SU-DHL-6 (cell line): ENCODE measurements at regions not wholly inside any gene's neighbourhood (a gene's known extent, or its start where the extent isn't known, plus 50 kb on each side); places are given as distances from the start of the nearest gene placed in this dataset.
"Not testable (repeated sequence)": the region's sequence is repeated elsewhere in the genome, so short reads cannot be mapped to it uniquely, and the experiment has no call there.

Experiments used
- H2AFZ ChIP-seq: fragments of 200-600 bp; sonication (generic); 2 replicates; pipeline ENCODE4 v1.6.1; 2014; ENCODE audit warnings: low read depth, mild to moderate bottlenecking, moderate library complexity, mixed read lengths, antibody characterized with exemption, low read length; ENCODE audit not compliant: severe bottlenecking
- H3F3A ChIP-seq: fragments of 200-600 bp; shearing (Covaris generic); 2 replicates; pipeline ENCODE4 v1.6.0; 2016; ENCODE audit warnings: antibody characterized with exemption, mild to moderate bottlenecking; ENCODE audit not compliant: insufficient read depth
- H3K27ac ChIP-seq: fragments of 200-600 bp; sonication (generic); 2 replicates; pipeline ENCODE4 v1.5.1; 2016; ENCODE audit warnings: low read depth, mild to moderate bottlenecking, low read length, moderate library complexity, mixed read lengths
- H3K27me3 ChIP-seq: fragments of 200-600 bp; sonication (generic), shearing (Covaris generic); 2 replicates; pipeline ENCODE4 v1.6.0; 2014; ENCODE audit warnings: mild to moderate bottlenecking, low read length
- H3K36me3 ChIP-seq: fragments of 200-600 bp; sonication (generic); 2 replicates; pipeline ENCODE4 v1.6.1; 2014; ENCODE audit warnings: mild to moderate bottlenecking, low read length, mixed read lengths
- H3K4me2 ChIP-seq: fragments of 300-600, 200-600 bp; shearing (Covaris generic), sonication (generic); 2 replicates; pipeline ENCODE4 v1.6.0; 2014; ENCODE audit warnings: low read length, low read depth, mild to moderate bottlenecking; ENCODE audit not compliant: poor library complexity, severe bottlenecking
- H3K4me3 ChIP-seq: fragments of 200-600 bp; sonication (generic); 2 replicates; pipeline ENCODE4 v1.5.1; 2014; ENCODE audit warnings: antibody characterized with exemption, low read length, mild to moderate bottlenecking, mixed read lengths; ENCODE audit not compliant: insufficient read depth, poor library complexity, severe bottlenecking
- H3K79me2 ChIP-seq: fragments of 200-600 bp; sonication (generic); 2 replicates; pipeline ENCODE4 v1.6.1; 2014; ENCODE audit warnings: mild to moderate bottlenecking, low read length, moderate library complexity; ENCODE audit not compliant: insufficient read depth
- H3K9ac ChIP-seq: fragments of 200-600 bp; sonication (generic); 2 replicates; pipeline ENCODE4 v1.7.0; 2014; ENCODE audit warnings: mild to moderate bottlenecking, low read length
- H3K9me2 ChIP-seq: fragments of 200-600 bp; sonication (generic); replicated peaks from 2 replicates; pipeline ENCODE4 v1.6.1; 2014; ENCODE audit warnings: low read length; ENCODE audit not compliant: insufficient read depth
- H3K9me3 ChIP-seq: fragments of 200-600 bp; sonication (generic); 2 replicates; pipeline ENCODE4 v1.6.1; 2014; ENCODE audit warnings: low read length, mixed read lengths; ENCODE audit not compliant: insufficient read depth
- H4K20me1 ChIP-seq: fragments of 200-600 bp; sonication (generic); 2 replicates; pipeline ENCODE4 v1.6.1; 2014; ENCODE audit warnings: low read depth, mild to moderate bottlenecking, antibody characterized with exemption, low read length, moderate library complexity, mixed read lengths
- EZH2phosphoT487 ChIP-seq: fragments of 200-600 bp; sonication (generic), shearing (Covaris generic); conservative IDR thresholded peaks from 2 replicates; pipeline ENCODE4 v1.6.1; 2018; ENCODE audit warnings: mild to moderate bottlenecking, antibody characterized with exemption, low read length, moderate library complexity, mixed read lengths
- TF ChIP-seq, protein P1 (sequence below): fragments of 200-600 bp; sonication (generic); IDR thresholded peaks from one replicate; pipeline ENCODE4 v1.5.1; 2017; ENCODE audit warnings: antibody characterized with exemption, mild to moderate bottlenecking, low read length, moderate library complexity; ENCODE audit not compliant: insufficient read depth, poor library complexity, severe bottlenecking

DNA sequence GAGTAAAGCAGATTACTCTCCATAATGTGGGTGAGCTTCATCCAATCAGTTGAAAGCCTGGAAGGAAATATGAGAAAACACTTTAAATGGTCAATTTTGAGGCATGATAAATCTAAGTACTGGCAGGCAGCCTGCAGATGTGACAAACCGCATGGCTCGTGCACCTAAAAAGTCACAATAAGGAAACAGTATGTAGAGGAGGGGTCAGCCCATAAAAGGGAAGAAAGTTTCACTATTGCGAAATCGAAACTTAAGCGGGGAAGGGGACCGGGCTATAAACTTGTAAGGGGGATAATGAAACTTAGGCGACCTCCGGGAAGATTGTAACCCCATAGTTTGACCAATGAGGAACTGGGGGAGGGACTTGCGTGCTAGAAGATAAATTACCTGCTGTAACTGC, 109.8 kb downstream of the PLPPR4 start:
- H3K27me3 ChIP-seq: no peaks in the 10 kb centered on the region
- H4K20me1 ChIP-seq: no peaks in the 10 kb centered on the region
- TF ChIP-seq EZH2phosphoT487: no peak
- TF ChIP-seq, protein P1, sequence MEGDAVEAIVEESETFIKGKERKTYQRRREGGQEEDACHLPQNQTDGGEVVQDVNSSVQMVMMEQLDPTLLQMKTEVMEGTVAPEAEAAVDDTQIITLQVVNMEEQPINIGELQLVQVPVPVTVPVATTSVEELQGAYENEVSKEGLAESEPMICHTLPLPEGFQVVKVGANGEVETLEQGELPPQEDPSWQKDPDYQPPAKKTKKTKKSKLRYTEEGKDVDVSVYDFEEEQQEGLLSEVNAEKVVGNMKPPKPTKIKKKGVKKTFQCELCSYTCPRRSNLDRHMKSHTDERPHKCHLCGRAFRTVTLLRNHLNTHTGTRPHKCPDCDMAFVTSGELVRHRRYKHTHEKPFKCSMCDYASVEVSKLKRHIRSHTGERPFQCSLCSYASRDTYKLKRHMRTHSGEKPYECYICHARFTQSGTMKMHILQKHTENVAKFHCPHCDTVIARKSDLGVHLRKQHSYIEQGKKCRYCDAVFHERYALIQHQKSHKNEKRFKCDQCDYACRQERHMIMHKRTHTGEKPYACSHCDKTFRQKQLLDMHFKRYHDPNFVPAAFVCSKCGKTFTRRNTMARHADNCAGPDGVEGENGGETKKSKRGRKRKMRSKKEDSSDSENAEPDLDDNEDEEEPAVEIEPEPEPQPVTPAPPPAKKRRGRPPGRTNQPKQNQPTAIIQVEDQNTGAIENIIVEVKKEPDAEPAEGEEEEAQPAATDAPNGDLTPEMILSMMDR: no peak
- no peaks in the 10 kb centered on the region for H3K9me3 ChIP-seq
- no peak overlapping the region for H3K4me3 ChIP-seq
- H3K9ac ChIP-seq: no peak overlapping the region
- no peak overlapping the region for H3K4me2 ChIP-seq
- H3K36me3 ChIP-seq: no peaks in the 10 kb centered on the region
- no peaks in the 10 kb centered on the region for H3F3A ChIP-seq
- no peaks in the 10 kb centered on the region for H3K79me2 ChIP-seq
- no peak overlapping the region for H2AFZ ChIP-seq
- H3K9me2 ChIP-seq: no peaks in the 10 kb centered on the region
- H3K27ac ChIP-seq: no peak overlapping the region

DNA sequence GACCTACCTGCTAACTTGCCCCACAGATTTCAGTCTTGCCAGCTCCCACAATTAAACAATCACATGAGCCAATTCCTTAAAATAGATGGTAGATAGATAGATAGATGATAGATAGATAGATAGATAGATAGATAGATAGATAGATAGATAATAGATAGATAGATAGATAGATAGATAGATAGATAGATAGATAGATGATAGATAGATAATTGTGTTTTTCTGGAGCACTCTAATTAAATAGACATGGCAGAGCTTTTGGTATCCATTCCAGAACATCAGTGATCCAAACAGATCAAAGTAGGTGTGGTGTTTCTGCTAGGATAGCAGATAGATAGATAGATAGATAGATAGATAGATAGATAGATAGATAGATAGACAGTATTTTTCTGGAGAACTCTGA, 110.4 kb downstream of the PLPPR4 start:
- not testable (repeated sequence) for H4K20me1 ChIP-seq, H3F3A ChIP-seq, H3K27ac ChIP-seq, H3K79me2 ChIP-seq, H3K36me3 ChIP-seq, H3K9me3 ChIP-seq, H3K4me3 ChIP-seq, H2AFZ ChIP-seq, H3K9ac ChIP-seq, H3K4me2 ChIP-seq, H3K9me2 ChIP-seq, H3K27me3 ChIP-seq

DNA sequence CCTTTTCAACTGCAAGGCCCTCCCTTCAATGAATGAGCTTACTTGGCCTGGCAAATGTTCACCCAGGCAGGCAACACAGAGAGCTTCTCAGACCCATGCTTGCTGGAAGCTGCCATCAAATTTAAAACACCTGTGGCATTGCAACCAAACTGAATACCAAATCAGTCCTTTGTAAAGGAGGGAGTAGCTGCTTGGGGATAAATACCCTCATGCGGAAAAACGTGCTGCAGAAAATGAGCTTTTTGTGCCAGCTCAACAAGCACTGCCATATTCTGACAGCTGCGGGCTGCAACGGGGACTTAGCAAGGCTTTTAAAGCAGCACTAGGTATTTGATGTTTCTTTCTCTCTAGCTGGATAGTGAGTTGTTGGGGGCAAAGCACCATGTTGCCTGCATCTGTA, 119.7 kb downstream of the PLPPR4 start:
- no peaks in the 10 kb centered on the region for H3K27me3 ChIP-seq
- no peak overlapping the region for H3K4me3 ChIP-seq
- H3K9me3 ChIP-seq: no peaks in the 10 kb centered on the region
- no peaks in the 10 kb centered on the region for H3F3A ChIP-seq
- H3K9ac ChIP-seq: no peak overlapping the region
- TF ChIP-seq EZH2phosphoT487: no peak
- TF ChIP-seq, protein P1: no peak
- no peak overlapping the region for H2AFZ ChIP-seq
- no peaks in the 10 kb centered on the region for H3K79me2 ChIP-seq
- no peaks in the 10 kb centered on the region for H4K20me1 ChIP-seq
- no peak overlapping the region for H3K4me2 ChIP-seq
- no peak overlapping the region for H3K27ac ChIP-seq
- no peaks in the 10 kb centered on the region for H3K9me2 ChIP-seq
- H3K36me3 ChIP-seq: no peaks in the 10 kb centered on the region

DNA sequence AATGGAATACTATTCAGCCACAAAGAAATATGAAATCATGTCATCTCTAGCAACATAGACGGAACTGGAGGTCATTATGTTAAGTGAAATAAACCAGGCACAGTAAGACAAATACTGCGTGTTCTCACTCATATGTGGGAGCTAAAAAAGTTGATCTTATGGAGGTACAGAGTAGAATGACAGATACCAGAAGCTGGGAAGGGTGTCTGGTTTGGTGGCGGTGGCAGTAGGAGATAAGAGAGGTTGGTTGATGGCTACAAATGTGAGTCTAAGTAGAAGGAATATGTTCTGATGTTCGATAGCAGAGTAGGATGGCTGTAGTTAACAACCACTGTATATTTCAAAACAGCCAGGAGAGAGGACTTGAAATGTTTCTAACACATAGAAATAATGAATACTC, 121.6 kb downstream of the PLPPR4 start:
- Histone ChIP-seq H3K9me2 (no peaks in the 10 kb centered on the region), H3K27me3 (no peaks in the 10 kb centered on the region), H3K79me2 (no peaks in the 10 kb centered on the region), H3K4me3 (no peak overlapping the region), H2AFZ (no peak overlapping the region), H3K36me3 (no peaks in the 10 kb centered on the region), H4K20me1 (no peaks in the 10 kb centered on the region), H3F3A (no peaks in the 10 kb centered on the region), H3K4me2 (no peak overlapping the region), H3K9ac (no peak overlapping the region), H3K9me3 (no peaks in the 10 kb centered on the region), H3K27ac (no peak overlapping the region)
- TF ChIP-seq, protein P1: no peak
- TF ChIP-seq EZH2phosphoT487: no peak
